ENCODE measurements at regions not wholly inside any gene's neighbourhood (a gene's known extent, or its start where the extent isn't known, plus 50 kb on each side); places are given as distances from the start of the nearest gene placed in this dataset.

- TF ChIP-seq, protein P1, sequence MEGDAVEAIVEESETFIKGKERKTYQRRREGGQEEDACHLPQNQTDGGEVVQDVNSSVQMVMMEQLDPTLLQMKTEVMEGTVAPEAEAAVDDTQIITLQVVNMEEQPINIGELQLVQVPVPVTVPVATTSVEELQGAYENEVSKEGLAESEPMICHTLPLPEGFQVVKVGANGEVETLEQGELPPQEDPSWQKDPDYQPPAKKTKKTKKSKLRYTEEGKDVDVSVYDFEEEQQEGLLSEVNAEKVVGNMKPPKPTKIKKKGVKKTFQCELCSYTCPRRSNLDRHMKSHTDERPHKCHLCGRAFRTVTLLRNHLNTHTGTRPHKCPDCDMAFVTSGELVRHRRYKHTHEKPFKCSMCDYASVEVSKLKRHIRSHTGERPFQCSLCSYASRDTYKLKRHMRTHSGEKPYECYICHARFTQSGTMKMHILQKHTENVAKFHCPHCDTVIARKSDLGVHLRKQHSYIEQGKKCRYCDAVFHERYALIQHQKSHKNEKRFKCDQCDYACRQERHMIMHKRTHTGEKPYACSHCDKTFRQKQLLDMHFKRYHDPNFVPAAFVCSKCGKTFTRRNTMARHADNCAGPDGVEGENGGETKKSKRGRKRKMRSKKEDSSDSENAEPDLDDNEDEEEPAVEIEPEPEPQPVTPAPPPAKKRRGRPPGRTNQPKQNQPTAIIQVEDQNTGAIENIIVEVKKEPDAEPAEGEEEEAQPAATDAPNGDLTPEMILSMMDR (IDR thresholded peaks at IDR 0.05; ENCODE audit: insufficient read depth, low read length, severe bottlenecking) = no peak
- no peaks in the 10 kb centered on the region for H3K27me3 ChIP-seq (ENCODE audit: control insufficient read depth, insufficient read depth, low read length)
- FAIRE-seq = no peak
Measured at GRCh38 chr7:55657654-55658053, 85.4 kb upstream of the VOPP1 start.

DNA sequence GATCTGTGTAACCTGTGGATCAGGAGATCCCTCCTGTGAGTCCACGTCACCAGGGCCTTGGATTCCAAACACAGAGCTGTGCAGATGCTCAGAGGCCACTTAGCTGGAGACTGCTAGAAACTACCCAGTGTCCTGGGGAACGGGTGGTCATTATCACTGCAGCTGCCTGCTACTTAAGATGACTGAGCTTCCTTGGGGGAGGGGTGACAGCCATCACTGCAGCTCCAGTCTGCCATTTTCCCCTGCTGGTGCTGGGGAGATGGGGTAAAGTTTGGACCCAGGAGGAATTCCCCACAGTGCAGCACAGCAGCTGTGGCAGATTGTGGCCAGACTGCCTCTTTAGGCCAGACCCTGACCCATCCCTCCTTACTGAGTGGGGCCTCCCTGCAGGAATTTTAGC is 78.8 kb upstream of the VOPP1 start:
- no peak for FAIRE-seq

More at GRCh38 chr7:55657654-55658053, 85.4 kb upstream of the VOPP1 start:
- DNase-seq (ENCODE audit: low read depth) = no peak
- no peaks in the 10 kb centered on the region for H3K36me3 ChIP-seq (ENCODE audit: control insufficient read depth, insufficient read depth, low read length)
- no peak overlapping the region for H3K4me3 ChIP-seq (ENCODE audit: low read depth, low read length)

DNA sequence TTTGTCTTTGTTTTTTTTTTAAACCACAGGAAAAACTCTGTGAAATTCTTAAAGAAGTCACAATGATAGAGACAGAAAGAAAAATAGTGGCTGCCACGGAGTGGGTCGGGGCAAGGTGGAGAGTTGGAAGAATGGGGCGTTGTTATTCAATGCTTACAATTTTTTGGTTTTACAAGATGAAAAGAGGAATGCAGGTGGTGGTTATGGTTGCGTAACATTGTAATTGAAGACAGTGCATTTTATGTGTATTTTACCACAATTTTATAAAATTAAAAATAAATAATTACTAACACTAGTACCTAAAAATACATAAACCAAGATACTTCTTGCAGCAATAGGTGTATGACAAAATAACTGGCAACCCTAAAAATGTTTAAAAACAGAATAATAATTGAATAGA is 76.9 kb upstream of the VOPP1 start:
- Histone ChIP-seq H3K27me3 (ENCODE audit: control insufficient read depth, insufficient read depth, low read length) (no peaks in the 10 kb centered on the region), H3K36me3 (ENCODE audit: control insufficient read depth, insufficient read depth, low read length) (no peaks in the 10 kb centered on the region), H3K4me3 (ENCODE audit: low read depth, low read length) (no peak overlapping the region)
- FAIRE-seq (no peak), DNase-seq (ENCODE audit: low read depth) (no peak)
- TF ChIP-seq, protein P1 (IDR thresholded peaks at IDR 0.05; ENCODE audit: insufficient read depth, low read length, severe bottlenecking) = no peak

More for the DNA sequence above, 78.8 kb upstream of the VOPP1 start:
- no peak overlapping the region for H3K4me3 ChIP-seq (ENCODE audit: low read depth, low read length)
- no peaks in the 10 kb centered on the region for H3K36me3 ChIP-seq (ENCODE audit: control insufficient read depth, insufficient read depth, low read length)
- DNase-seq (ENCODE audit: low read depth) = no peak
- H3K27me3 ChIP-seq (ENCODE audit: control insufficient read depth, insufficient read depth, low read length) = no peaks in the 10 kb centered on the region
- TF ChIP-seq, protein P1 (IDR thresholded peaks at IDR 0.05; ENCODE audit: insufficient read depth, low read length, severe bottlenecking) = no peak

DNA sequence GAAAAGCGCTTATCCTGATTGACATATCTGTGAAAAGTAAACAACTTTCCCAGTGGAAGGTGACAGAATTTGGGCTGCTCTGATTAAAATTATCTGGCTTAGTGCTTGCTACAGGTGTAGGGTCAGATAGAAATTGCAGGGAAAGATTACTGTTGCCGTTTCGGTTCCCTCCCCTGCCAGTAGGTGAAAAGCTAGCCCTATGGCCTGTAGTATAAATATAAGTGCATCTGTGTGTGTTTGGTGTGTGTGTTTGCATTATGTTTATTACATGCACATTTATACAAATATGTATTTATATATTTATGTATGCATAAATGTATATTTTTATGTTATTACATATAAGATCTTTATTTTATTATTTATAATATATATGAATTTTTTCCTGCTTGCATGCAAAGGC is 72.3 kb upstream of the VOPP1 start:
- no peaks in the 10 kb centered on the region for H3K27me3 ChIP-seq (ENCODE audit: control insufficient read depth, insufficient read depth, low read length)
- DNase-seq (ENCODE audit: low read depth) = no peak
- FAIRE-seq = no peak
- no peak overlapping the region for H3K4me3 ChIP-seq (ENCODE audit: low read depth, low read length)
- H3K36me3 ChIP-seq (ENCODE audit: control insufficient read depth, insufficient read depth, low read length) = no peaks in the 10 kb centered on the region
- TF ChIP-seq, protein P1 (IDR thresholded peaks at IDR 0.05; ENCODE audit: insufficient read depth, low read length, severe bottlenecking) = no peak

- FAIRE-seq = no peak
- H3K36me3 ChIP-seq (ENCODE audit: control insufficient read depth, insufficient read depth, low read length) = no peaks in the 10 kb centered on the region
- no peaks in the 10 kb centered on the region for H3K27me3 ChIP-seq (ENCODE audit: control insufficient read depth, insufficient read depth, low read length)
- TF ChIP-seq, protein P1 (IDR thresholded peaks at IDR 0.05; ENCODE audit: insufficient read depth, low read length, severe bottlenecking) = no peak
- peak; percentile 74 for DNase-seq (ENCODE audit: low read depth)
- H3K4me3 ChIP-seq (ENCODE audit: low read depth, low read length) = no peak overlapping the region
Measured at GRCh38 chr7:55642266-55642665, 70.0 kb upstream of the VOPP1 start.

GRCh38 chr7:55641811-55642210 is 69.5 kb upstream of the VOPP1 start:
- FAIRE-seq = no peak
- no peaks in the 10 kb centered on the region for H3K27me3 ChIP-seq (ENCODE audit: control insufficient read depth, insufficient read depth, low read length)
- no peaks in the 10 kb centered on the region for H3K36me3 ChIP-seq (ENCODE audit: control insufficient read depth, insufficient read depth, low read length)
- TF ChIP-seq, protein P1 (IDR thresholded peaks at IDR 0.05; ENCODE audit: insufficient read depth, low read length, severe bottlenecking) = no peak
- DNase-seq (ENCODE audit: low read depth) = peak; percentile 77
- no peak overlapping the region for H3K4me3 ChIP-seq (ENCODE audit: low read depth, low read length)

Data from bronchial epithelial cell (primary cell).